B cell (primary cell): ENCODE measurements at regions not wholly inside any gene's neighbourhood (a gene's known extent, or its start where the extent isn't known, plus 50 kb on each side); places are given as distances from the start of the nearest gene placed in this dataset.

ENCODE experiments used
- ATAC-seq: fragments of 200-7000 bp; cut with Tn5 transposase; one replicate; pipeline ENCODE4 v1.10.0; 2021; ENCODE audit warnings: low read depth, mild to moderate bottlenecking, moderate number of reproducible peaks, moderate library complexity
- CTCF ChIA-PET: fragments of 350-600 bp; sonication (Branson Sonifier 250); formaldehyde crosslinking; loops from one replicate; lab custom pipeline; 2021; ENCODE audit warnings: antibody characterized with exemption, inconsistent platforms; lab: Charles Lee
- POLR2A ChIA-PET: fragments of 350-600 bp; sonication (Branson Sonifier 250); formaldehyde crosslinking; loops from one replicate; lab custom pipeline; 2021; ENCODE audit warnings: antibody characterized with exemption; lab: Charles Lee
- DNase-seq: peaks from one replicate; pipeline ENCODE4 v3.0.0; 2013
- H2AFZ ChIP-seq: 2 replicates; pipeline ENCODE4 v1.6.1; 2012; ENCODE audit warnings: mild to moderate bottlenecking, low read depth, low read length; ENCODE audit not compliant: insufficient read depth, poor library complexity, severe bottlenecking
- H3K27ac ChIP-seq, 2 donors: 1 replicate in 1 of 2; 2 replicates in 1 of 2; pipeline ENCODE4 v1.5.1; 2012 to 2013; ENCODE audit warnings: low read length in 2 of 2, mild to moderate bottlenecking in 2 of 2, moderate library complexity in 1 of 2
- H3K27me3 ChIP-seq, 4 experiments: fragments of 200-600 bp in 1 of 4; sonication (generic) in 1 of 4; replicated peaks in 1 of 4; 1 replicate in 2 of 4; 2 replicates in 2 of 4; pipeline versions ENCODE4 v1.6.1 to v1.7.0; 2013 to 2016; ENCODE audit warnings: low read length in 3 of 4, mild to moderate bottlenecking in 2 of 4, mixed read lengths in 1 of 4, moderate library complexity in 1 of 4; ENCODE audit not compliant: insufficient read depth in 4 of 4, control insufficient read depth in 3 of 4; ENCODE audit errors: control extremely low read depth in 1 of 4
- H3K36me3 ChIP-seq, 2 experiments: replicated peaks in 1 of 2; 1 replicate in 1 of 2; 2 replicates in 1 of 2; pipeline versions ENCODE4 v1.6.1 to v1.7.1; 2013; ENCODE audit warnings: low read length in 1 of 2; ENCODE audit not compliant: insufficient read depth in 2 of 2, control insufficient read depth in 1 of 2; ENCODE audit errors: control extremely low read depth in 1 of 2, extremely low read depth in 1 of 2
- H3K4me1 ChIP-seq, 2 donors: fragments of 200-600 bp in 1 of 2; sonication (generic) in 1 of 2; 1 replicate in 1 of 2; 2 replicates in 1 of 2; pipeline versions ENCODE4 v1.5.1 to v1.6.1; 2013 to 2017; ENCODE audit warnings: low read length in 2 of 2; ENCODE audit not compliant: control insufficient read depth in 2 of 2, insufficient read depth in 2 of 2
- H3K4me2 ChIP-seq: replicated peaks from 2 replicates; pipeline ENCODE3; 2012; ENCODE audit warnings: mild to moderate bottlenecking, low read depth, low read length; ENCODE audit not compliant: poor library complexity, severe bottlenecking
- H3K4me3 ChIP-seq, 5 experiments: fragments of 200-600 bp in 1 of 5; sonication (generic) in 1 of 5; 1 replicate in 3 of 5; 2 replicates in 2 of 5; pipeline versions ENCODE4 v1.5.1 to v1.7.0; 2011 to 2016; ENCODE audit warnings: low read length in 4 of 5, mild to moderate bottlenecking in 4 of 5, low read depth in 2 of 5, control low read depth in 1 of 5, moderate library complexity in 1 of 5; ENCODE audit not compliant: insufficient read depth in 1 of 5; ENCODE audit errors: control extremely low read depth in 1 of 5, extremely low read depth in 1 of 5
- H3K79me2 ChIP-seq: fragments of 200-600 bp; sonication (generic); one replicate; pipeline ENCODE4 v1.6.0; 2016; ENCODE audit warnings: low read length; ENCODE audit not compliant: control insufficient read depth, insufficient read depth
- H3K9ac ChIP-seq: fragments of 200-600 bp; sonication (generic); 2 replicates; pipeline ENCODE4 v1.6.1; 2017; ENCODE audit warnings: mild to moderate bottlenecking, low read length, moderate library complexity
- H3K9me3 ChIP-seq, 3 donors: one replicate each; pipeline versions ENCODE4 v1.6.1 to v1.7.1; 2013; ENCODE audit warnings: low read length in 2 of 3; ENCODE audit not compliant: control insufficient read depth in 2 of 3, insufficient read depth in 1 of 3; ENCODE audit errors: control extremely low read depth in 1 of 3
- H4K20me1 ChIP-seq: 2 replicates; pipeline ENCODE4 v1.6.0; 2012; ENCODE audit warnings: mild to moderate bottlenecking, low read length; ENCODE audit not compliant: insufficient read depth, control insufficient read depth, poor library complexity, severe bottlenecking
- H3K27ac Mint-ChIP-seq: one replicate; pipeline ENCODE4 v1.8.0; 2021; ENCODE audit warnings: mixed read lengths
- H3K27me3 Mint-ChIP-seq: one replicate; pipeline ENCODE4 v1.8.0; 2021; ENCODE audit warnings: mixed read lengths
- H3K4me1 Mint-ChIP-seq: one replicate; pipeline ENCODE4 v1.8.0; 2021; ENCODE audit warnings: mixed read lengths
- H3K4me3 Mint-ChIP-seq: one replicate; pipeline ENCODE4 v1.8.0; 2021; ENCODE audit warnings: mixed read lengths
- H3K9me3 Mint-ChIP-seq: one replicate; pipeline ENCODE4 v1.8.0; 2022; ENCODE audit warnings: mixed read lengths; ENCODE audit not compliant: insufficient read depth
- EZH2 ChIP-seq: IDR thresholded peaks from 2 replicates; pipeline ENCODE4 v1.6.1; 2012; ENCODE audit warnings: borderline replicate concordance, low read depth, mild to moderate bottlenecking, moderate library complexity, low read length; ENCODE audit not compliant: insufficient read depth, poor library complexity, severe bottlenecking
- WGBS: methylation state at CpG from one replicate; pipeline ENCODE4 v1.1.5; 2013; ENCODE audit warnings: missing lambda C conversion rate; ENCODE audit not compliant: insufficient coverage; 5-methylcytosine and 5-hydroxymethylcytosine counted together
- intact Hi-C: fragments of 100-400 bp; cut with micrococcal nuclease; formaldehyde crosslinking; loops from one replicate; pipeline ENCODE4 v1.10.0; 2022
- TF ChIP-seq, protein P1 (sequence below): fragments of 200-600 bp; IDR thresholded peaks from one replicate; pipeline ENCODE4 v1.8.0; 2022; ENCODE audit warnings: antibody characterized with exemption, mild to moderate bottlenecking

DNA sequence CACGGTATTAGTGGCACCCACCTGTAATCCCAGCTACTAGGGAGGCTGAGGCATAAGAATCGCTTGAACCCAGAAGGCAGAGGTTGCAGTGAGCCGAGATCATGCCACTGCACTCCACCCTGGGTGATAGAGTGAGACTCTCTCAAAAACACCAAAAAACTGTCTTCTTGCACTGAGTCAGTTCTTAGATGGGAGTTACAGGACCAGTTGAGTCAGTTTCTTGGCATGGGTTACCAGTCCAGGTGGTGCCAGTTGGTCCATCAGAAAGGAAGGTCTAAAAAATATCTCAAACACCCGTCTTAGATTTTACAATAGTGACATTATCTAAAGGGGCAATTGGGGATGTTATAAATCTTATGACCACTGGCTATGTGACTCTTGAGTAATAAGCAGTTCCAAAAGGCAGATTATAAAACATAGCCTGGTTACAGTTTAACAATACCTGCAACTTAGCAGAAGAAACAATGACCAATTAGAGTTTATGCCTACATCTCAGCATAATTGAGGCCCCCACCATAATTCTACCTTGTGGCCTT is 206.9 kb upstream of the FGGY start:
- no peak overlapping the region for H3K4me2 ChIP-seq
- H3K27me3 Mint-ChIP-seq: no peaks in the 10 kb centered on the region
- H3K4me3 Mint-ChIP-seq: no peak overlapping the region
- H3K4me1 ChIP-seq: no peaks in the 10 kb centered on the region
- intact Hi-C loops: no loop called here
- peaks cover 3% of the 10 kb centered on the region for H3K9me3 Mint-ChIP-seq
- ATAC-seq: no peak
- no peak overlapping the region for H3K27ac Mint-ChIP-seq
- no peak for DNase-seq
- no peak overlapping the region for H3K27ac ChIP-seq
- H3K9me3 ChIP-seq: peaks cover 1 to 9% (median 4%) of the 10 kb centered on the region in 3 donors
- POLR2A ChIA-PET: no interaction called here
- CTCF ChIA-PET: no interaction called here
- WGBS: 100% methylated on average over 2 of the region's 4 CpGs
- H3K9ac ChIP-seq: no peak overlapping the region
- no peaks in the 10 kb centered on the region for H4K20me1 ChIP-seq
- H3K4me1 Mint-ChIP-seq: no peaks in the 10 kb centered on the region
- no peaks in the 10 kb centered on the region for H3K27me3 ChIP-seq
- no peak for TF ChIP-seq EZH2
- TF ChIP-seq, protein P1, sequence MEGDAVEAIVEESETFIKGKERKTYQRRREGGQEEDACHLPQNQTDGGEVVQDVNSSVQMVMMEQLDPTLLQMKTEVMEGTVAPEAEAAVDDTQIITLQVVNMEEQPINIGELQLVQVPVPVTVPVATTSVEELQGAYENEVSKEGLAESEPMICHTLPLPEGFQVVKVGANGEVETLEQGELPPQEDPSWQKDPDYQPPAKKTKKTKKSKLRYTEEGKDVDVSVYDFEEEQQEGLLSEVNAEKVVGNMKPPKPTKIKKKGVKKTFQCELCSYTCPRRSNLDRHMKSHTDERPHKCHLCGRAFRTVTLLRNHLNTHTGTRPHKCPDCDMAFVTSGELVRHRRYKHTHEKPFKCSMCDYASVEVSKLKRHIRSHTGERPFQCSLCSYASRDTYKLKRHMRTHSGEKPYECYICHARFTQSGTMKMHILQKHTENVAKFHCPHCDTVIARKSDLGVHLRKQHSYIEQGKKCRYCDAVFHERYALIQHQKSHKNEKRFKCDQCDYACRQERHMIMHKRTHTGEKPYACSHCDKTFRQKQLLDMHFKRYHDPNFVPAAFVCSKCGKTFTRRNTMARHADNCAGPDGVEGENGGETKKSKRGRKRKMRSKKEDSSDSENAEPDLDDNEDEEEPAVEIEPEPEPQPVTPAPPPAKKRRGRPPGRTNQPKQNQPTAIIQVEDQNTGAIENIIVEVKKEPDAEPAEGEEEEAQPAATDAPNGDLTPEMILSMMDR: no peak
- no peaks in the 10 kb centered on the region for H3K79me2 ChIP-seq
- no peak overlapping the region for H3K4me3 ChIP-seq
- H3K36me3 ChIP-seq: no peaks in the 10 kb centered on the region
- no peak overlapping the region for H2AFZ ChIP-seq

DNA sequence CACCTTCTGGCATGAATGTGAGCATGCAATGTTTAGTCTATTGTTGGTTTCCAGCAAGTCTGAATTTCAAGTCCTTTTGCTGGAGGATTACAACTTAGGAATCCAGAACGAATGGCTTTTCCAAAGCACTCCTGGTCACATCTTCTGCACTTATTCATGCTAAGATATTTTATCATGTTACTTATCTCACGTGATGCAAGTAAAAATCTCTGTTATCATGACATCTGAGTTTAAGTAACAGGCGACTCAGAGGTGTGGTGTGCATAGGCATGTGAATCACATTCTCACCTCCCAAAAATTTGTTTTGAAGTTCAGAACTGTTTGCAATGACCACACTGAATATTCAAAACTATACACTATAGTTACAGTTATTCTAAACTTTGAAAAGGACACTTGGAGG is 204.8 kb upstream of the FGGY start:
- ChIA-PET CTCF (no interaction called here), POLR2A (no interaction called here)
- intact Hi-C loops: no loop called here

More for the DNA sequence above, 204.8 kb upstream of the FGGY start:
- peaks cover 14 to 15% of the 10 kb centered on the region in 2 donors for H3K4me1 ChIP-seq
- no peak overlapping the region for H2AFZ ChIP-seq
- no peak overlapping the region for H3K4me3 Mint-ChIP-seq
- TF ChIP-seq, protein P1: no peak
- no peak for TF ChIP-seq EZH2
- ATAC-seq (no peak), DNase-seq (no peak)
- peaks cover 0 to 9% (median 4%) of the 10 kb centered on the region in 3 donors for H3K9me3 ChIP-seq
- no peaks in the 10 kb centered on the region for H3K27me3 Mint-ChIP-seq
- H3K27ac ChIP-seq: no peak overlapping the region
- H3K27me3 ChIP-seq: no peaks in the 10 kb centered on the region
- H3K4me1 Mint-ChIP-seq: peaks cover 18% of the 10 kb centered on the region
- peaks cover 3% of the 10 kb centered on the region for H3K9me3 Mint-ChIP-seq
- H3K36me3 ChIP-seq: no peaks in the 10 kb centered on the region
- H3K4me3 ChIP-seq: no peak overlapping the region
- H3K9ac ChIP-seq: no peak overlapping the region
- no peaks in the 10 kb centered on the region for H4K20me1 ChIP-seq
- no peak overlapping the region for H3K27ac Mint-ChIP-seq
- H3K79me2 ChIP-seq: no peaks in the 10 kb centered on the region
- WGBS: 100% methylated on average over 1 of the region's 3 CpGs
- H3K4me2 ChIP-seq: no peak overlapping the region
